H9 (cell line): ENCODE measurements at regions not wholly inside any gene's neighbourhood (a gene's known extent, or its start where the extent isn't known, plus 50 kb on each side); places are given as distances from the start of the nearest gene placed in this dataset.

ENCODE experiments used
- DNase-seq: peaks from one replicate; pipeline ENCODE4 v3.0.0-alpha.2; 2017
- H2AFZ ChIP-seq: one replicate; pipeline ENCODE4 v1.6.1; 2013; ENCODE audit warnings: mild to moderate bottlenecking, low read length, control low read depth, moderate library complexity
- H2AK5ac ChIP-seq: 2 replicates; pipeline ENCODE4 v1.6.1; 2013; ENCODE audit warnings: low read length, control low read depth, mixed read lengths; ENCODE audit not compliant: insufficient read length
- H2BK120ac ChIP-seq: one replicate; pipeline ENCODE4 v1.6.1; 2013; ENCODE audit warnings: low read depth, mild to moderate bottlenecking, low read length, control low read depth, inconsistent platforms; ENCODE audit not compliant: poor library complexity, severe bottlenecking
- H2BK12ac ChIP-seq: 2 replicates; pipeline ENCODE4 v1.6.1; 2013; ENCODE audit warnings: low read length, control low read depth, mixed read lengths, low read depth; ENCODE audit not compliant: insufficient read length
- H2BK15ac ChIP-seq: 2 replicates; pipeline ENCODE4 v1.6.1; 2013; ENCODE audit warnings: low read depth, low read length, control low read depth
- H2BK20ac ChIP-seq: one replicate; pipeline ENCODE4 v1.6.1; 2013; ENCODE audit warnings: low read depth, mild to moderate bottlenecking, low read length, control low read depth, inconsistent platforms; ENCODE audit not compliant: poor library complexity, severe bottlenecking
- H2BK5ac ChIP-seq: 2 replicates; pipeline ENCODE4 v1.6.1; 2013; ENCODE audit warnings: low read length, control low read depth, mixed read lengths; ENCODE audit not compliant: insufficient read length
- H3K14ac ChIP-seq: 2 replicates; pipeline ENCODE4 v1.6.1; 2013; ENCODE audit warnings: low read length, control low read depth; ENCODE audit not compliant: insufficient read depth
- H3K18ac ChIP-seq: 2 replicates; pipeline ENCODE4 v1.6.1; 2013; ENCODE audit warnings: low read depth, mild to moderate bottlenecking, mixed read lengths, low read length, control low read depth; ENCODE audit not compliant: insufficient read length
- H3K23ac ChIP-seq: 2 replicates; pipeline ENCODE4 v1.6.1; 2013; ENCODE audit warnings: low read length, control low read depth, mixed read lengths, low read depth; ENCODE audit not compliant: insufficient read length
- H3K23me2 ChIP-seq: 2 replicates; pipeline ENCODE4 v1.6.1; 2013; ENCODE audit warnings: low read depth, mild to moderate bottlenecking, mixed read lengths, low read length, control low read depth; ENCODE audit not compliant: insufficient read length, poor library complexity, severe bottlenecking
- H3K27ac ChIP-seq: 2 replicates; pipeline ENCODE4 v1.5.1; 2013; ENCODE audit warnings: low read length, control low read depth, mixed read lengths, low read depth; ENCODE audit not compliant: insufficient read length
- H3K27me3 ChIP-seq: 2 replicates; pipeline ENCODE4 v1.6.1; 2013; ENCODE audit warnings: low read length, control low read depth, inconsistent platforms; ENCODE audit not compliant: insufficient read depth
- H3K4ac ChIP-seq: 2 replicates; pipeline ENCODE4 v1.6.1; 2013; ENCODE audit warnings: low read depth, mild to moderate bottlenecking, control low read depth, inconsistent platforms, low read length, moderate library complexity
- H3K4me1 ChIP-seq: 2 replicates; pipeline ENCODE4 v1.6.1; 2013; ENCODE audit warnings: low read length, control low read depth, inconsistent platforms; ENCODE audit not compliant: insufficient read depth
- H3K4me2 ChIP-seq: 2 replicates; pipeline ENCODE4 v1.6.1; 2013; ENCODE audit warnings: low read length, control low read depth, mixed read lengths; ENCODE audit not compliant: insufficient read length, insufficient read depth
- H3K56ac ChIP-seq: 2 replicates; pipeline ENCODE4 v1.6.1; 2013; ENCODE audit warnings: low read depth, mild to moderate bottlenecking, mixed read lengths, low read length, control low read depth; ENCODE audit not compliant: insufficient read length
- H3K79me1 ChIP-seq: 2 replicates; pipeline ENCODE4 v1.6.1; 2013; ENCODE audit warnings: low read depth, mild to moderate bottlenecking, moderate library complexity, low read length, control low read depth, inconsistent platforms; ENCODE audit not compliant: insufficient read depth, poor library complexity, severe bottlenecking
- H3K79me2 ChIP-seq: 2 replicates; pipeline ENCODE4 v1.6.1; 2013; ENCODE audit warnings: low read length, control low read depth, inconsistent platforms; ENCODE audit not compliant: insufficient read depth
- H3K9ac ChIP-seq: 2 replicates; pipeline ENCODE4 v1.6.1; 2013; ENCODE audit warnings: low read length, control low read depth, mixed read lengths; ENCODE audit not compliant: insufficient read length; ENCODE audit errors: extremely low read depth
- H3K9me3 ChIP-seq: one replicate; pipeline ENCODE4 v1.6.1; 2013; ENCODE audit warnings: low read depth, low read length, inconsistent platforms; ENCODE audit not compliant: control insufficient read depth
- H3T11ph ChIP-seq: one replicate; pipeline ENCODE4 v1.6.1; 2013; ENCODE audit warnings: mild to moderate bottlenecking, low read length, control low read depth, inconsistent platforms
- H4K20me1 ChIP-seq: one replicate; pipeline ENCODE4 v1.6.1; 2013; ENCODE audit not compliant: control insufficient read depth, insufficient read length, insufficient read depth
- H4K5ac ChIP-seq: 2 replicates; pipeline ENCODE4 v1.6.1; 2013; ENCODE audit warnings: low read depth, mild to moderate bottlenecking, mixed read lengths, low read length, control low read depth; ENCODE audit not compliant: insufficient read length
- H4K8ac ChIP-seq: replicated peaks from 2 replicates; pipeline ENCODE4 v1.6.1; 2013; ENCODE audit warnings: low read length, control low read depth, mixed read lengths, low read depth; ENCODE audit not compliant: insufficient read length
- H4K91ac ChIP-seq: 2 replicates; pipeline ENCODE4 v1.6.1; 2013; ENCODE audit warnings: low read depth, mild to moderate bottlenecking, moderate library complexity, mixed read lengths, low read length, control low read depth; ENCODE audit not compliant: insufficient read length
- H3K27ac Mint-ChIP-seq, 3 experiments: 2 replicates in 2 of 3; 3 replicates in 1 of 3; pipeline ENCODE4 v1.8.0; 2020 to 2021; ENCODE audit warnings: mixed read lengths in 3 of 3, mild to moderate bottlenecking in 1 of 3, moderate library complexity in 1 of 3
- H3K27me3 Mint-ChIP-seq: 2 replicates; pipeline ENCODE4 v1.8.0; 2021; ENCODE audit warnings: low read depth, mild to moderate bottlenecking, moderate library complexity, mixed read lengths
- H3K36me3 Mint-ChIP-seq, 3 experiments: 2 replicates in 2 of 3; 3 replicates in 1 of 3; pipeline ENCODE4 v1.8.0; 2020 to 2021; ENCODE audit warnings: low read depth in 3 of 3, mixed read lengths in 3 of 3; ENCODE audit not compliant: insufficient read depth in 1 of 3
- H3K4me1 Mint-ChIP-seq, 2 experiments: 2 replicates each; pipeline ENCODE4 v1.8.0; 2020; ENCODE audit warnings: mixed read lengths in 2 of 2
- H3K4me3 Mint-ChIP-seq, 2 experiments: 2 replicates in 1 of 2; 3 replicates in 1 of 2; pipeline ENCODE4 v1.8.0; 2020 to 2021; ENCODE audit warnings: mild to moderate bottlenecking in 2 of 2, mixed read lengths in 2 of 2, moderate library complexity in 1 of 2
- H3K9me3 Mint-ChIP-seq, 2 experiments: 2 replicates in 1 of 2; 3 replicates in 1 of 2; pipeline ENCODE4 v1.8.0; 2020; ENCODE audit warnings: mild to moderate bottlenecking in 2 of 2, mixed read lengths in 2 of 2, moderate library complexity in 1 of 2
- WGBS: extraction: QIAGEN DNeasy Blood & Tissue Kit; methylation state at CpG from one replicate; pipeline ENCODE4 v1.1.7; 2013; ENCODE audit warnings: missing lambda C conversion rate, low lambda C conversion rate, mixed read lengths; ENCODE audit not compliant: insufficient read length; ENCODE audit errors: extremely low coverage; 5-methylcytosine and 5-hydroxymethylcytosine counted together
- TF ChIP-seq, protein P1 (sequence below): fragments of 200-600 bp; sonication (generic); conservative IDR thresholded peaks from 3 replicates; pipeline ENCODE4 v1.8.0; 2021; ENCODE audit warnings: antibody characterized with exemption, mild to moderate bottlenecking

- no peak overlapping the region for H2BK12ac ChIP-seq
- no peaks in the 10 kb centered on the region for H3K9me3 ChIP-seq
- H4K91ac ChIP-seq, result no peak overlapping the region
- no peak overlapping the region for H3K4ac ChIP-seq
- WGBS, result no CpG with 5 or more reads among the region's 18 CpGs
- Mint-ChIP-seq H3K9me3 (no peaks in the 10 kb centered on the region), H3K4me1 (peaks cover 0 to 4% of the 10 kb centered on the region in 2 experiments; a peak in 2 of 4 replicates), H3K4me3 (no peak overlapping the region), H3K27me3 (no peaks in the 10 kb centered on the region), H3K36me3 (no peaks in the 10 kb centered on the region), H3K27ac (no peak overlapping the region)
- no peak overlapping the region for H2AFZ ChIP-seq
- no peak overlapping the region for H3K4me2 ChIP-seq
- no peak overlapping the region for H3K56ac ChIP-seq
- no peaks in the 10 kb centered on the region for H3K79me2 ChIP-seq
- H3K23me2 ChIP-seq, result no peaks in the 10 kb centered on the region
- H3K79me1 ChIP-seq, result no peaks in the 10 kb centered on the region
- no peak overlapping the region for H2BK5ac ChIP-seq
- no peak overlapping the region for H4K8ac ChIP-seq
- no peak overlapping the region for H4K5ac ChIP-seq
- DNase-seq, result no peak
- H4K20me1 ChIP-seq, result no peaks in the 10 kb centered on the region
- no peak overlapping the region for H3K14ac ChIP-seq
- no peak overlapping the region for H2BK15ac ChIP-seq
- TF ChIP-seq, protein P1, sequence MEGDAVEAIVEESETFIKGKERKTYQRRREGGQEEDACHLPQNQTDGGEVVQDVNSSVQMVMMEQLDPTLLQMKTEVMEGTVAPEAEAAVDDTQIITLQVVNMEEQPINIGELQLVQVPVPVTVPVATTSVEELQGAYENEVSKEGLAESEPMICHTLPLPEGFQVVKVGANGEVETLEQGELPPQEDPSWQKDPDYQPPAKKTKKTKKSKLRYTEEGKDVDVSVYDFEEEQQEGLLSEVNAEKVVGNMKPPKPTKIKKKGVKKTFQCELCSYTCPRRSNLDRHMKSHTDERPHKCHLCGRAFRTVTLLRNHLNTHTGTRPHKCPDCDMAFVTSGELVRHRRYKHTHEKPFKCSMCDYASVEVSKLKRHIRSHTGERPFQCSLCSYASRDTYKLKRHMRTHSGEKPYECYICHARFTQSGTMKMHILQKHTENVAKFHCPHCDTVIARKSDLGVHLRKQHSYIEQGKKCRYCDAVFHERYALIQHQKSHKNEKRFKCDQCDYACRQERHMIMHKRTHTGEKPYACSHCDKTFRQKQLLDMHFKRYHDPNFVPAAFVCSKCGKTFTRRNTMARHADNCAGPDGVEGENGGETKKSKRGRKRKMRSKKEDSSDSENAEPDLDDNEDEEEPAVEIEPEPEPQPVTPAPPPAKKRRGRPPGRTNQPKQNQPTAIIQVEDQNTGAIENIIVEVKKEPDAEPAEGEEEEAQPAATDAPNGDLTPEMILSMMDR, result no peak
- H3K18ac ChIP-seq, result no peak overlapping the region
- no peak overlapping the region for H2BK20ac ChIP-seq
- H3T11ph ChIP-seq, result no peak overlapping the region
- no peaks in the 10 kb centered on the region; the same call in 1 of the 2 replicates for H3K27me3 ChIP-seq
- H2BK120ac ChIP-seq, result no peak overlapping the region
- no peak overlapping the region for H3K23ac ChIP-seq
- H3K4me1 ChIP-seq, result no peaks in the 10 kb centered on the region
- no peak overlapping the region for H3K9ac ChIP-seq
- no peak overlapping the region for H3K27ac ChIP-seq
- H2AK5ac ChIP-seq, result no peak overlapping the region
Observed at GRCh38 chr2:42879913-42880737, 87.7 kb upstream of the HAAO start.
